CD4-positive, alpha-beta T cell treated with Interleukin-6 for 4 hours (primary cell): ENCODE measurements at regions not wholly inside any gene's neighbourhood (a gene's known extent, or its start where the extent isn't known, plus 50 kb on each side); places are given as distances from the start of the nearest gene placed in this dataset.
"Not testable (repeated sequence)": the region's sequence is repeated elsewhere in the genome, so short reads cannot be mapped to it uniquely, and the experiment has no call there.

Source experiments
- DNase-seq: peaks from one replicate; pipeline ENCODE4 v3.0.0-alpha.2; 2020; ENCODE audit warnings: mixed read lengths

- peak; percentile 85 for DNase-seq
Measured at GRCh38 chr17:21551081-21551881, 141.0 kb upstream of the KCNJ18 start.

DNA sequence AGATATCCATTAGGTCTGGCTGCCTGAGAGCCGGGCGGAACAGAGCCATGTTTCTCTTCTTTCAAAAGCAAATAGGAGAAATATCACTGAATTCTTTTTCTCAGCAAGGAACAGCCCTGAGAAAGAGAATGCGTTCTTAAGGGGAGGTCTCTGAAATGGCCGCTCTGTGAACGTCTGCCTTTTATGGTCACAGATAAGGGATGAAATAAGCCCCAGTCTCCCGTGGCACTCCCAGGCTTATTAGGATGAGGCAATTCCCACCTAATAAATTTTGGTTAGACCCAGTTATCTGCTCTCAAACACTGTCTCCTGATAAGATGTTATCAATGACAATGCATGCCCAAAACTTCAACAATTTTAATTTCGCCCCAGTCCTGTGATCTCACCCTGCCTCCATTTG, 133.4 kb upstream of the KCNJ18 start:
- not testable (repeated sequence) for DNase-seq

DNA sequence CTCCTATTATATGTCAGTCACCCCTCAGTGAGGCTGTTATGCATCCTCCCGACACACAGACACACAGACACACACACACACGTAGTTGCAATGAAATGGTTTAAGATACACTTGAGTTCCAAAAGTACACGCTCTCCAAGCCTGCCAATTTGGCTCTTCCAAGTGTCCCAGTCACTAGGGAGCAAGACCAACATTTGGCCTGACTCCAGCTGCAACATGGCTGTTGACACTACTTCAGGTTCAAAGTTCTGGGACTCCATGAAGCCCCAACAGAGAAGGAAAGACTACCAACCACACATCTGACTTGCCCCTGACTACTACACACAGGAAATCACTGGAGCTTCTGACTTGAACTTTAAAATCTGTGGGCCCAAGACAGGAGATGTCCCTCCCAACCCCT, 128.1 kb upstream of the KCNJ18 start:
- no peak for DNase-seq

DNA sequence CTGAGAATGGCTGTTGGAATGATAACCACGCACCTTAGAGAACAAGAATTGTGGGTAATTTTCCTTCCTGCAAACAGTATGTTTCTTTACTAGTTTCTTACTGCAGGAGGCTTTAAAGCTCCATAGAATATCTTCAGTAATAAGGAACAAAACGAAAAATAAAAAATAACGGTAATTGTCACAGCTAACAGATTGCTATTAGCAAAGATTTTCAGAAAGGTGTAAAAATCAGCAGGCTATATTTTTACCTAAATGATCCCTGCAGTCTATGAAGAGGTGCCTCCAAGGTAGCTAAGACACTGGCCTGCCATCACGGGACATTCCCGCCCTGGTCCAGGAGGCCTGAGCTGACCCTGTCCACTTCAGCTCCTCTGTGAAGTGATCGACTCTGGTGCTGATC, 127.6 kb upstream of the KCNJ18 start:
- DNase-seq, result not testable (repeated sequence)

DNA sequence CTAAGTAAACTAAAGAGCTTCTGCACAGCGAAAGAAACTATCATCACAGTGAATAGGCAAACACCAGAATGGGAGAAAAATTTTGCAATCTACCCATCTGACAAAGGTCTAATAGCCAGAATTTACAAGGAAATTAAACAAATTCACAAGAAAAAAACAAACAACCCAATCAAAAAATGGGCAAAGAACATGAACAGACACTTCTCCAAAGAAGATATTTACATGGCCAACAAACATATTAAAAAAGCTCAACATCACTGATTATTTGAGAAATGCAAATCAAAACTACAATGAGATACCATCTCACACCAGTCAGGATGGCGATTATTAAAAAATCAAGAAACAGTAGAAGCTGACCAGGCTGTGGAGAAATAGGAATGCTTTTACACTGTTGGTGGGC, 121.9 kb upstream of the KCNJ18 start:
- not testable (repeated sequence) for DNase-seq

DNA sequence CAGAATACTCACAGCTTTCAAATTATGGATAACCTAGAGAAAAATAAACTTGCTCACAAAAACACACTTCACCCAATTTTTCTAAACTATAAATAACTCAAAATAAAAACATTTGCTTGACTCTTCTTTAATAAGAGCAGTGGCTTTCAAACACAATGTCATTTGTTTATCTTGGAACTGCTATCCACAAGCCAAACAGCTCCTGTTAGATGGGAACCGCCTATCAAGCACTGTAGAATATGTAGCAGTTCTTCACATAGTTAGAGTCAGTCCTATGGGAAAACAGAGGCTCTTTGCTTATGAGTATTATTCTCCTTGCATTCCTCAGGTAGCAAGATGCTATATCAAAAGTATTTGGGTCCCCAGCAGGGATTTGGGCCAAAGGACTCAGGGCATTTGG, 120.2 kb upstream of the KCNJ18 start:
- DNase-seq, result not testable (repeated sequence)

DNA sequence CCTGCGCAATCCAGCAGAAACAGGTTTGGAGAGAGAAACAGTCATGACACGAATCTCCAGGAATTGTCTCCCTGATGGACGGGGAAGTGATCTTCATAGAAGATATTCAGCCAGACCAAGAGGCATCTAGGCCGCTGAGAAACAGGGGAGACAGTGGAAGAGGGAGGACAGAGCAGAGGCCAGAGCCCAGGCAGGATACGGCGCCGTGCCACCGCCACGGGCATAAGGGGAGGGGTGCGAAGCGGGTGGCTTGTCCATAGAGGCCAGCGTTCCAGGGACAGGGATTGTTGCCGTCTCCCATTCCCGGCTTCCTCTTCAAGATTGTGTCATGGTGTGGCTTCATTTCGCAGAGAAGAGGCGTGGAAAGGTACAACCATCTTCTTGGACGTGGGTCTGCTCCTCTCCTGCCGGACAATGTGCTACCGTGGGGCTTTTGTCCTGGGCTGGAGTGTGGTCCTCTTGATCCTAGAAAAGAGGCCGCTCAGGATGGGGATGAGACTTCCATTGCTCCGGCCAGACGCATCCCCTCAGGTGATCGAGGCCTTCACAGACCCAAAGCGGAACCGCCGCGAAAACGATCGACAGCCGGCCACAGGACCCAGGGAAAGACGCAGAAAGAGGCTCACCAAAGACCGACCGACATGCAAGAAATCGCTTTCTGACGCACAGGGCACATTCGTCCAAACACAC, 118.9 kb upstream of the KCNJ18 start:
- DNase-seq, result not testable (repeated sequence)

GRCh38 chr17:21573961-21574610, 118.2 kb upstream of the KCNJ18 start:
- peak; percentile 60 for DNase-seq

DNA sequence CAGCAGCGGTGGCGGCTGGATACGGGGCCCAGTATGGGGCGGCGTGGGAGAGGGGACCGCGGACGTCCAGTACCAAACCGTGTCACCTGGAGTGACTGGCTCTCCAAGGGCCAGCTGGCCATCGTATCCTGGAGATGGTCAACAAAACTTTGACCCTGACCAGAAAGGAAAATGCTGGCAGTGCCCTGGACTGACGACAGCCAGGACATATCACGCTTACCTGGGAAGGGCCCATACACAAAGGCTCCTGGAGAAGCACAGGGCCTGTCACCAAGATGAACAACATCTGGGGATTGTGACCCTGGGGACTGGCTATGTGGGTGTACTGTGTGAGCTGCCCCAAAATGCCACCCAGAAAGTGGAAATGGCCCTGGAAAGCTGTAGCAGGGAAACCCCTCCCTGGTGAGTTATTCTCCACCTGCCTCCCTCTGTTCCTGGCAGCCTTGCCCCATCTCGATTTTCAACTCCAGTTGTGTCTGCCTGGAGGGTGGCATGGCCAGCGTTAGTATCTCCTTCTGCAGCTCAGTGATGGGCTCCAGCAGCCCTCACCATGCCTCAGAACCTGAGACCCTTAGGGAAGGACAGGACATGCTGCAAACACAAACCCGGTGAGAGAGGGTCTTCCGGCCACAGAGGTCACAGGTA, 117.6 kb upstream of the KCNJ18 start:
- DNase-seq, result not testable (repeated sequence)

DNA sequence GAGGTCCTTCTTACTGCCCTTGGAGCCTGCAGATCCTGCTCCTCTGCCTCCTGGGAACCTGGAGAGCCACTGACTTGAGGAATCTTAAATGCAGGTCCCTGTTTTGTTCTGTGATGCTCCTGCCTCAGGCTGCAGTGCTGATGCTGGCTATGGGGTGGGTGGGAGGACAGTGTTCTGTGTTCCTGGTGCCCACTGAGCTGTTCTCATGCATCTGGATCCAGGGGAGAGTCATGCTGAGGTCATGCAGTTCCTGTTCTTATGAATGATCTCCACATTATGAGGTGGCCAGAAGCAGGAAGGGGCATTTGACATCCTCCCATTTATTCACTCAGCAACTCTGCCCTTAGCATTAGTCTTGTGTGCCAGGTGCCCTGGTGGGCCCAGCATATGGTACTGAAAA, 113.5 kb upstream of the KCNJ18 start:
- not testable (repeated sequence) for DNase-seq

DNA sequence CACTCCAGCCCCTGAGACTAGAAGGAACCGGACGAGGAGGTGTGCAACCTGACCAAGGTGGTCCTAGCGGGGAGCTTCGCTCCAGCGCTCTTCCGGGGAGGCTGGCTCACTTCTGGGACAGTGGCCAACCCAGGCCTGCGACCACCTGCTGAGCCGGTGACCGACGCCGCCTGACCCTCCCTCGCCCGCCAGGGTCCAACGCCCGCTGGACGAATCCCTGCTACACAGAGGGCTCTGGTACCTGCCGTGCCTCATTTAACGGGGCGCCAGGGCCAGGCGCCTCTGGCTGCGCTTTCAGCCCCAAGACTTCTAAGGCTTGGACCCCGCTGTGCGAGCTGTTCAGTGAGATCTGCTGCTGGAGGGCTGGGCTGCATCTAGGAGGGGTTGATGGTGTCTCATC, 99.5 kb upstream of the KCNJ18 start:
- DNase-seq, result no peak

- not testable (repeated sequence) for DNase-seq
Measured at GRCh38 chr17:21593452-21594105, 98.7 kb upstream of the KCNJ18 start.

DNA sequence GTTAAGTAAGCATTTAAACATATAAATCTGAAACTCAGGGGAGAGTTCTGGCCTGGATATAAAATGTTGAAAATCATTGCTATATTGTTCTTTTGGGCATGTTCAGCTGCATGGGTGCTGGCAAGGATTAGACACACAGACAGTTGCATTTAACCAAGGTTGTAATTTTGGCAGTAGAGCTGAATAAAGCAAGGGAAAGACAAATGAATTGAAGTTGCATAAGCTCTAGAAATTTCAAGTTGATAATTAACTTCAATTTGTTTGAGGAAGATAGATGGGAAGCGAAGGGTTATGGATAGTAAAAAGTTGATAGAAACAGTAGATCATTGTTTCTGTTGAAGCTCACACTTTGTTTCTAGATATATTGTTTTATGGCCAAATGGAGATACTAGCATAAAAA, 97.2 kb upstream of the KCNJ18 start:
- DNase-seq, result no peak

DNA sequence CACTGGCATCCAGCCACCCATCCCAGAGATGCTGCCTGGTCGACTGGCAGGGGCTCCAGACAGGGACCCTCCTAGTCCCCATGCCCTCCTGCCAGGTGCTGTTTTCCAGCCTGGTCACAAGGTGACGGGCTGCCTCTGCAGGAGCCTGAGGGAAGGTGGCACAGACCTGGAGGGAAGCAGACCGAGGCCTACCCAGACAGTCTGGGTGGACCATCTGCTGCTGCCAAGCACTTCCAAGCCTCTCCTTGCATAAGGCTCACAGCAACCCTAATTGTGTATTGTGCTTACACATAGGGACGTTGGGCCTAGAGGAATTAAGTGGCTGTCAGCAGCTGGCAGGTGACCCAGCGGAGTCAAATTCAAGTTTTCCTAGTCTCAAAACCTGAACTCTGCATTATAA, 90.1 kb upstream of the KCNJ18 start:
- DNase-seq, result no peak

GRCh38 chr17:21603292-21603691, 89.0 kb upstream of the KCNJ18 start:
- DNase-seq, result not testable (repeated sequence)

DNA sequence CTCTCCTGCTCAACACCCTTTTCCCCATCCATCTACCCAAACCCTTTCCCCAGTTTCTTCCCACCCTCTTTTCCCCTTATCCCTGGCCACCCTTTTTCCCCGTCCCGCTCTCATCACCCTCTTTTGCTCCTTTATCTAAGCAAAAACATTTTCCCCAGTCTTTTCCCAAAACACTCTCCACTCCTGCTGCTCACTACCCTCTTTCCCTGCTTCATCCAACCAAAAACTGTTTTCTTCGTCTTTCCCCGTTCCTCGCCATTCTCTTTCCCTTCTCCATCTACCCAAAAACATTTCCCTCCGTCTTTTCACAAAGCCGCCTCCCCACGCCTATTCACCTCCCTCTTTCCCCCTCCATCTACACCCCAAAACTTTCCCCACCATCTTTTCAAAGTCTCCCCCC, 80.9 kb upstream of the KCNJ18 start:
- DNase-seq, result not testable (repeated sequence)

DNA sequence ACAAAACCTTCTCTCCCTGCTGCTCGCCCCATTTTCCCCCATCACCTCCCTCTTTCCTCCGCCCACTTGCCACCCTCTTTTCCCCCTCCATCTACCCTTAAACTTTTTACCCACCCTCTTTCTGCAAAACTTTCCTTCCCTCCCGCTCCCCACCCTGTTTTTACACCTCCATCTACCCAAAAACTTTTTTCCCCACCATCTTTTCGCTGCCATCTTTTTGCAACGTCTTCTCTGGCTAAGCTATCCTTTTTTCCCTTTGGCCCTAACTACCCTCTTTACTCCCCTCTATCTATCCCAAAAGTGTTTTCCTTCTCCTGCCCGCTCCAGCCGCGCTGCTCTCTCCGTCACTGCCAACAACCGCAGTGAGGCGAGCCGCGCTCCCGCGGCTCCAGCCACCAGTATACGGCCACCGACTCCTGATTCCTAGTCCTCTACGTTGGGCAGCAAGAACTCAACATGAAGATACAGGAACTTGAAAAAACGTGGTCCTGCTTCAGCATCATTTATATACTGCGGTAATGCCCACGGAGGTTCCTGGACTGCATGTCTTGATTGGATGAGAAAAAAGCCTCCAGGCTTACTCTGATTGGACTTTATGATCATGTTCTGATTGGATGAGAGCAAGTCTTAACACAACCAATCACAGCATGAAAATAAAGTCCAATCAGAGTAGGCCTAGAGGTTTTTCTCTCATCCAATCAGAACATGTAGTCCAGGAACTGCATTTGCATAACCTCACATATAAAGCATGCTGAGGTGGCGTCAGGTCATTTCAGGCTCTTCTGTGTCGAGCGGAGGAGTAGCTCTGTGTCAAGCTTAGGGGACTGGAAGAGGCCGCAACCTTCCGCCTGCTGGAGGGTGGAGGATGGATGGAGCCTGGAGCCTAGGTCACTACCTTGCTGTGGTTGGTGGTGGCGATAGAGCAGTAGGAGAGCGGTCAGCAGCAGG, 79.9 kb upstream of the KCNJ18 start:
- DNase-seq, result not testable (repeated sequence)

DNA sequence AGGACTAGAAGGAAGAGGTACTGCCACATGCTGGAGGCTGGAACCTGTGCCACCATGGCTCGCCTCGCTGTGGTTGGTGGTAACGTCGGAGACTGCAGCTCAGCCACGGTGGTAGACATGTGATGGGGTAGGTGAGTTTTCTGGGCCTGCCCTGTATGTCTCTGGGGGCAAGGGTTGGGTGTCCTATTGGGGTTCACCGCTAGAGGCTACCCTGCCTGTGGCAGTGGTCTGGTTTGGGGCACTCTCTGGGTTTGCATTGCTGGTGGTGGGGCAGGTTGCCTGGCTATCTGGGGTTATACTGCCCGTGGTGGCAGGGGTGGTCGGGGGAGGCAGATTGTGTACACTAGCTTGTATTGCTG, 79.3 kb upstream of the KCNJ18 start:
- no peak for DNase-seq

DNA sequence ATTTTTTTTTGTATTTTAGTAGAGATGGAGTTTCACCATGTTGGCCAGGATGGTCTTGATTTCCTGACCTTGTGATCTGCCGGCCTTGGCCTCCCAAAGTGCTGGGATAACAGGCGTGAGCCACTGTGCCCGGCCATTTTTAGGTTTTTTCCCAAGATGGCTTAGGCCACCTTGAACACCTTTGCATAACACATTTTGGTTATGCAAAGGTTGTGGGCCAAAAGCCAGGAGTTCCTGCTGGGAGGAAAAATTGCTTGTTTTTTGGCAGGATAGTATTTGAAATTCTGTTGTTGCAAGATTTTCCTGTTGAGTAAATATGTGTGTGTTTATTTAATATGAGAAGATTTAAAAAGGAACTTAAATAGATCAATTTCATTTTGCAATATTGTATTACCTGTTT, 65.3 kb upstream of the KCNJ18 start:
- DNase-seq, result not testable (repeated sequence)
